ENCODE measurements at regions not wholly inside any gene's neighbourhood (a gene's known extent, or its start where the extent isn't known, plus 50 kb on each side); places are given as distances from the start of the nearest gene placed in this dataset.

DNA sequence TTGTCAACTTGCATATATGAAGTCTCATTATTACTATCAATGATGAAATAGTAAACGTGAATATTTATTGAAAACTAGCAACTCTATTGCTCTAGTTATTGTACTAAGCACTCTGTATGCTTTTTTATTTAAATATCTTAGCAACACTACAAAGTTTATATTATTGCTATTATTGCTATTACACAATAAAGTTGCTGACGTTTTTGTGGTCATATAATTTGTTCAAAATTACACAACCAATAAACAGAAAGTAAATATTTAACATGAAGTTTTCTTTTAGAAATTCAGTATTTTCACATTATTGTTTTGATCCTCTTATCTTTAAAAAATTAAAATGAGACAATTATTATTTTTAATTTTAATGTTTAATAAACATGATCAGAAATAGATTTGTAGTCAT lies 1521.1 kb upstream of the PCDH7 start:
- no TSS peak for BruUV-seq (replicated peaks)
- in situ Hi-C loops (cut with MboI) = no loop called here
- RAD21 ChIA-PET (ENCODE audit: unreplicated experiment) = no interaction called here
- H3K9me3 ChIP-seq (replicated peaks; ENCODE audit: control insufficient read depth, insufficient read depth, low read length) = no peaks in the 10 kb centered on the region
- no peak overlapping the region for H3K4me3 ChIP-seq
- no peaks in the 10 kb centered on the region for H4K20me1 ChIP-seq (ENCODE audit: control insufficient read depth, insufficient read depth)
- ATAC-seq (no peak), FAIRE-seq (no peak), DNase-seq (ENCODE audit: low read depth, low spot score) (no peak)
- H3K79me2 ChIP-seq (ENCODE audit: control insufficient read depth, insufficient read depth, low read length) = no peaks in the 10 kb centered on the region
- intact Hi-C loops (cut with micrococcal nuclease; ENCODE audit: unreplicated experiment) = no loop called here
- SMC1A ChIA-PET (ENCODE audit: uncharacterized antibody, unreplicated experiment) = no interaction called here
- no peak overlapping the region for H3K9ac ChIP-seq (ENCODE audit: control insufficient read depth, insufficient read depth, low read length)
- TF ChIP-seq NFXL1 (IDR thresholded peaks at IDR 0.05; ENCODE audit: borderline replicate concordance) (no peak), MYC (IDR thresholded peaks at IDR 0.05; ENCODE audit: insufficient read depth, insufficient read length, insufficient replicate concordance, low read length, severe bottlenecking) (no peak), SPI1 (IDR thresholded peaks at IDR 0.05; ENCODE audit: borderline replicate concordance, insufficient read depth, low read depth, low read length) (no peak), LARP7 (IDR thresholded peaks at IDR 0.05) (no peak), EP300 (IDR thresholded peaks at IDR 0.05; ENCODE audit: borderline replicate concordance in 1 of 2, control insufficient read depth in 1 of 2, low read depth in 2 of 2, low read length in 2 of 2) (no peak), IKZF1 (conservative IDR thresholded peaks at IDR 0.05) (no peak), TBL1XR1 (IDR thresholded peaks at IDR 0.05; ENCODE audit: low read depth, low read length) (no peak), FOXM1 (IDR thresholded peaks at IDR 0.05; ENCODE audit: low read depth, low read length) (no peak), SREBF2 (IDR thresholded peaks at IDR 0.05; ENCODE audit: low read length) (no peak)
- TF ChIP-seq, protein P1, sequence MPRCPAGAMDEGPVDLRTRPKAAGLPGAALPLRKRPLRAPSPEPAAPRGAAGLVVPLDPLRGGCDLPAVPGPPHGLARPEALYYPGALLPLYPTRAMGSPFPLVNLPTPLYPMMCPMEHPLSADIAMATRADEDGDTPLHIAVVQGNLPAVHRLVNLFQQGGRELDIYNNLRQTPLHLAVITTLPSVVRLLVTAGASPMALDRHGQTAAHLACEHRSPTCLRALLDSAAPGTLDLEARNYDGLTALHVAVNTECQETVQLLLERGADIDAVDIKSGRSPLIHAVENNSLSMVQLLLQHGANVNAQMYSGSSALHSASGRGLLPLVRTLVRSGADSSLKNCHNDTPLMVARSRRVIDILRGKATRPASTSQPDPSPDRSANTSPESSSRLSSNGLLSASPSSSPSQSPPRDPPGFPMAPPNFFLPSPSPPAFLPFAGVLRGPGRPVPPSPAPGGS (IDR thresholded peaks at IDR 0.05; ENCODE audit: borderline replicate concordance, insufficient read depth, low read depth, low read length, poor library complexity, severe bottlenecking) = no peak
- TF ChIP-seq, protein P2, sequence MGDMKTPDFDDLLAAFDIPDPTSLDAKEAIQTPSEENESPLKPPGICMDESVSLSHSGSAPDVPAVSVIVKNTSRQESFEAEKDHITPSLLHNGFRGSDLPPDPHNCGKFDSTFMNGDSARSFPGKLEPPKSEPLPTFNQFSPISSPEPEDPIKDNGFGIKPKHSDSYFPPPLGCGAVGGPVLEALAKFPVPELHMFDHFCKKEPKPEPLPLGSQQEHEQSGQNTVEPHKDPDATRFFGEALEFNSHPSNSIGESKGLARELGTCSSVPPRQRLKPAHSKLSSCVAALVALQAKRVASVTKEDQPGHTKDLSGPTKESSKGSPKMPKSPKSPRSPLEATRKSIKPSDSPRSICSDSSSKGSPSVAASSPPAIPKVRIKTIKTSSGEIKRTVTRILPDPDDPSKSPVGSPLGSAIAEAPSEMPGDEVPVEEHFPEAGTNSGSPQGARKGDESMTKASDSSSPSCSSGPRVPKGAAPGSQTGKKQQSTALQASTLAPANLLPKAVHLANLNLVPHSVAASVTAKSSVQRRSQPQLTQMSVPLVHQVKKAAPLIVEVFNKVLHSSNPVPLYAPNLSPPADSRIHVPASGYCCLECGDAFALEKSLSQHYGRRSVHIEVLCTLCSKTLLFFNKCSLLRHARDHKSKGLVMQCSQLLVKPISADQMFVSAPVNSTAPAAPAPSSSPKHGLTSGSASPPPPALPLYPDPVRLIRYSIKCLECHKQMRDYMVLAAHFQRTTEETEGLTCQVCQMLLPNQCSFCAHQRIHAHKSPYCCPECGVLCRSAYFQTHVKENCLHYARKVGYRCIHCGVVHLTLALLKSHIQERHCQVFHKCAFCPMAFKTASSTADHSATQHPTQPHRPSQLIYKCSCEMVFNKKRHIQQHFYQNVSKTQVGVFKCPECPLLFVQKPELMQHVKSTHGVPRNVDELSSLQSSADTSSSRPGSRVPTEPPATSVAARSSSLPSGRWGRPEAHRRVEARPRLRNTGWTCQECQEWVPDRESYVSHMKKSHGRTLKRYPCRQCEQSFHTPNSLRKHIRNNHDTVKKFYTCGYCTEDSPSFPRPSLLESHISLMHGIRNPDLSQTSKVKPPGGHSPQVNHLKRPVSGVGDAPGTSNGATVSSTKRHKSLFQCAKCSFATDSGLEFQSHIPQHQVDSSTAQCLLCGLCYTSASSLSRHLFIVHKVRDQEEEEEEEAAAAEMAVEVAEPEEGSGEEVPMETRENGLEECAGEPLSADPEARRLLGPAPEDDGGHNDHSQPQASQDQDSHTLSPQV (IDR thresholded peaks at IDR 0.05) = no peak
- H3K4me2 ChIP-seq (ENCODE audit: control insufficient read depth, insufficient read depth) = no peak overlapping the region
- WGBS (ENCODE audit: insufficient coverage, insufficient replicate concordance, low lambda C conversion rate, missing lambda C conversion rate) = 4% methylated on average over 2 of the region's 2 CpGs
- no peak overlapping the region for H3K27ac ChIP-seq (ENCODE audit: control insufficient read depth, insufficient read depth)
- POLR2A ChIA-PET = no interaction called here
- no peaks in the 10 kb centered on the region for H3K36me3 ChIP-seq (ENCODE audit: control insufficient read depth in 2 of 2, insufficient read depth in 2 of 2, low read length in 1 of 2)
- no peaks in the 10 kb centered on the region for H3K4me1 ChIP-seq (ENCODE audit: control insufficient read depth, insufficient read depth, low read length)
- CTCF ChIA-PET = no interaction called here
- H2AFZ ChIP-seq (ENCODE audit: control insufficient read depth, low read depth, low read length) = no peak overlapping the region
- no peaks in the 10 kb centered on the region for H3K27me3 ChIP-seq (replicated peaks in 1 of 2; ENCODE audit: control insufficient read depth in 2 of 2, insufficient read depth in 2 of 2, low read length in 1 of 2)

Data from GM12878 (cell line).